Panc1 (cell line): ENCODE measurements at regions not wholly inside any gene's neighbourhood (a gene's known extent, or its start where the extent isn't known, plus 50 kb on each side); places are given as distances from the start of the nearest gene placed in this dataset.

Source experiments
- ATAC-seq: fragments of 200-7000 bp; cut with Tn5 transposase; 2 replicates; pipeline ENCODE4 v1.9.1; 2020; ENCODE audit warnings: mild to moderate bottlenecking, moderate library complexity
- BruUV-seq: library from RNA; stranded (reverse); fragments of 400-500 nt; replicated peaks from 2 replicates; lab custom pipeline; 2021; lab: Mats Ljungman, UMichigan
- CTCF ChIA-PET: fragments of 300-600 bp; sonication (Branson Sonifier 250); formaldehyde crosslinking; loops from one replicate; lab custom pipeline; 2022; ENCODE audit warnings: antibody characterized with exemption; lab: Charles Lee
- POLR2A ChIA-PET: fragments of 300-600 bp; sonication (Branson Sonifier 250); formaldehyde crosslinking; loops from one replicate; lab custom pipeline; 2022; ENCODE audit warnings: antibody characterized with exemption; lab: Charles Lee
- DNase-seq: peaks from one replicate; pipeline ENCODE4 v3.0.0-alpha.2; 2010; ENCODE audit warnings: low read depth, low spot score
- H3K27ac ChIP-seq: 2 replicates; pipeline ENCODE4 v1.5.1; 2011; ENCODE audit warnings: mild to moderate bottlenecking, low read length, inconsistent platforms
- H3K27me3 ChIP-seq: fragments of 200-500 bp; sonication (Bioruptor generic); 2 replicates; pipeline ENCODE4 v1.6.0; 2014; ENCODE audit warnings: low read length, inconsistent platforms; ENCODE audit not compliant: control insufficient read depth, insufficient read depth
- H3K36me3 ChIP-seq: fragments of 200-500 bp; sonication (Bioruptor generic); 2 replicates; pipeline ENCODE4 v1.5.1; 2014; ENCODE audit warnings: inconsistent platforms, mild to moderate bottlenecking, low read length, moderate library complexity; ENCODE audit not compliant: control insufficient read depth, insufficient read depth
- H3K4me1 ChIP-seq: 2 replicates; pipeline ENCODE4 v1.5.1; 2011; ENCODE audit warnings: inconsistent platforms, mild to moderate bottlenecking, low read length, moderate library complexity; ENCODE audit not compliant: control insufficient read depth, insufficient read depth
- H3K4me3 ChIP-seq, 2 experiments: 2 replicates each; pipeline ENCODE4 v1.5.1; 2011 to 2012; ENCODE audit warnings: low read depth in 2 of 2, low read length in 2 of 2, mild to moderate bottlenecking in 2 of 2, inconsistent platforms in 1 of 2, moderate library complexity in 1 of 2
- H3K9me3 ChIP-seq: fragments of 200-500 bp; sonication (Bioruptor generic); 2 replicates; pipeline ENCODE4 v1.5.1; 2014; ENCODE audit warnings: low read depth, mild to moderate bottlenecking, inconsistent platforms, low read length, moderate library complexity; ENCODE audit not compliant: control insufficient read depth, insufficient read depth
- POLR2AphosphoS5 ChIP-seq: IDR thresholded peaks from 2 replicates; pipeline ENCODE4 v1.6.1; 2012; ENCODE audit warnings: mild to moderate bottlenecking, low read depth, low read length, moderate library complexity
- SIN3A ChIP-seq: IDR thresholded peaks from 2 replicates; pipeline ENCODE4 v1.6.1; 2012; ENCODE audit warnings: low read depth, mild to moderate bottlenecking, low read length, moderate library complexity, borderline replicate concordance; ENCODE audit not compliant: insufficient read depth
- TCF7L2 ChIP-seq: IDR thresholded peaks from 2 replicates; pipeline ENCODE4 v1.6.1; 2011; ENCODE audit warnings: mild to moderate bottlenecking, low read depth, low read length, inconsistent platforms
- in situ Hi-C: cut with HindIII; loops from 2 replicates; pipeline ENCODE4 v1.10.0; 2016; ENCODE audit warnings: low sequenced_read_pairs, low pct_unique_long_range_greater_than_20kb
- intact Hi-C: fragments of 100-400 bp; cut with micrococcal nuclease; formaldehyde crosslinking; loops from one replicate; pipeline ENCODE4 v1.10.0; 2022; ENCODE audit not compliant: unreplicated experiment
- TF ChIP-seq, protein P1 (sequence below), 2 experiments: IDR thresholded peaks; 2 replicates each; pipeline ENCODE4 v1.6.1; 2011 to 2012; ENCODE audit warnings: low read depth in 2 of 2, control low read depth in 1 of 2, low read length in 1 of 2, mild to moderate bottlenecking in 1 of 2, moderate library complexity in 1 of 2; ENCODE audit not compliant: insufficient read depth in 1 of 2
- TF ChIP-seq, protein P2 (sequence below): fragments of 450-650 bp; IDR thresholded peaks from 2 replicates; pipeline ENCODE4 v1.5.1; 2017; ENCODE audit warnings: mild to moderate bottlenecking

DNA sequence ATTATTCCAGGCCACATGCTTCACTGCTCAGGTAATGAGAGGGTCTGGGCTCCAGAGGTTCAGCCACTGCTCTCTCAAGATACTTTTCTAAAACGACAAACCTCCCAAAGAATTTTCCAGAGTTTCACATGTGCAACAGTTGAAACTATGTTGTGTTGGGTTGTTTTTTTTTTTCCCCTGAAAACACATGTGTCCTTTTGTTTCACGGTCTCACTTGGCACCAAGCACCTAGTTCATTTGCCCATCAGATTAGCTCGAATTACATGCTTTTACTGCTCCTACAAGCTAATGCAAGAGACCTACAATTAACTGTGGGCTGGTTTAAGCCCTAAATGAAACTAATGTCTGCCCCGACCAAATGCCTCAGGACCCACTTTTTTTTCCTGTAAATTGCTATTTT lies 313.3 kb downstream of the FGFR2 start:
- Histone ChIP-seq H3K27me3 (peaks cover 6% of the 10 kb centered on the region), H3K4me3 (no peak overlapping the region), H3K4me1 (0 out of 2 replicates have a peak, but pooled peaks cover 2% of the 10 kb centered on the region), H3K27ac (no peak overlapping the region), H3K9me3 (no peaks in the 10 kb centered on the region), H3K36me3 (no peaks in the 10 kb centered on the region)
- ATAC-seq, result no peak
- BruUV-seq, result no TSS peak
- intact Hi-C loops (no loop called here), in situ Hi-C loops (no loop called here)
- ChIA-PET CTCF (no interaction called here), POLR2A (no interaction called here)
- no peak for DNase-seq
- TF ChIP-seq TCF7L2 (no peak), POLR2AphosphoS5 (no peak), SIN3A (no peak)
- TF ChIP-seq, protein P1, sequence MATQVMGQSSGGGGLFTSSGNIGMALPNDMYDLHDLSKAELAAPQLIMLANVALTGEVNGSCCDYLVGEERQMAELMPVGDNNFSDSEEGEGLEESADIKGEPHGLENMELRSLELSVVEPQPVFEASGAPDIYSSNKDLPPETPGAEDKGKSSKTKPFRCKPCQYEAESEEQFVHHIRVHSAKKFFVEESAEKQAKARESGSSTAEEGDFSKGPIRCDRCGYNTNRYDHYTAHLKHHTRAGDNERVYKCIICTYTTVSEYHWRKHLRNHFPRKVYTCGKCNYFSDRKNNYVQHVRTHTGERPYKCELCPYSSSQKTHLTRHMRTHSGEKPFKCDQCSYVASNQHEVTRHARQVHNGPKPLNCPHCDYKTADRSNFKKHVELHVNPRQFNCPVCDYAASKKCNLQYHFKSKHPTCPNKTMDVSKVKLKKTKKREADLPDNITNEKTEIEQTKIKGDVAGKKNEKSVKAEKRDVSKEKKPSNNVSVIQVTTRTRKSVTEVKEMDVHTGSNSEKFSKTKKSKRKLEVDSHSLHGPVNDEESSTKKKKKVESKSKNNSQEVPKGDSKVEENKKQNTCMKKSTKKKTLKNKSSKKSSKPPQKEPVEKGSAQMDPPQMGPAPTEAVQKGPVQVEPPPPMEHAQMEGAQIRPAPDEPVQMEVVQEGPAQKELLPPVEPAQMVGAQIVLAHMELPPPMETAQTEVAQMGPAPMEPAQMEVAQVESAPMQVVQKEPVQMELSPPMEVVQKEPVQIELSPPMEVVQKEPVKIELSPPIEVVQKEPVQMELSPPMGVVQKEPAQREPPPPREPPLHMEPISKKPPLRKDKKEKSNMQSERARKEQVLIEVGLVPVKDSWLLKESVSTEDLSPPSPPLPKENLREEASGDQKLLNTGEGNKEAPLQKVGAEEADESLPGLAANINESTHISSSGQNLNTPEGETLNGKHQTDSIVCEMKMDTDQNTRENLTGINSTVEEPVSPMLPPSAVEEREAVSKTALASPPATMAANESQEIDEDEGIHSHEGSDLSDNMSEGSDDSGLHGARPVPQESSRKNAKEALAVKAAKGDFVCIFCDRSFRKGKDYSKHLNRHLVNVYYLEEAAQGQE (IDR thresholded peaks at IDR 0.05; ENCODE audit: insufficient read depth in 1 of 2, low read depth in 2 of 2, low read length in 1 of 2), result no peak
- TF ChIP-seq, protein P2, sequence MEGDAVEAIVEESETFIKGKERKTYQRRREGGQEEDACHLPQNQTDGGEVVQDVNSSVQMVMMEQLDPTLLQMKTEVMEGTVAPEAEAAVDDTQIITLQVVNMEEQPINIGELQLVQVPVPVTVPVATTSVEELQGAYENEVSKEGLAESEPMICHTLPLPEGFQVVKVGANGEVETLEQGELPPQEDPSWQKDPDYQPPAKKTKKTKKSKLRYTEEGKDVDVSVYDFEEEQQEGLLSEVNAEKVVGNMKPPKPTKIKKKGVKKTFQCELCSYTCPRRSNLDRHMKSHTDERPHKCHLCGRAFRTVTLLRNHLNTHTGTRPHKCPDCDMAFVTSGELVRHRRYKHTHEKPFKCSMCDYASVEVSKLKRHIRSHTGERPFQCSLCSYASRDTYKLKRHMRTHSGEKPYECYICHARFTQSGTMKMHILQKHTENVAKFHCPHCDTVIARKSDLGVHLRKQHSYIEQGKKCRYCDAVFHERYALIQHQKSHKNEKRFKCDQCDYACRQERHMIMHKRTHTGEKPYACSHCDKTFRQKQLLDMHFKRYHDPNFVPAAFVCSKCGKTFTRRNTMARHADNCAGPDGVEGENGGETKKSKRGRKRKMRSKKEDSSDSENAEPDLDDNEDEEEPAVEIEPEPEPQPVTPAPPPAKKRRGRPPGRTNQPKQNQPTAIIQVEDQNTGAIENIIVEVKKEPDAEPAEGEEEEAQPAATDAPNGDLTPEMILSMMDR, result no peak

DNA sequence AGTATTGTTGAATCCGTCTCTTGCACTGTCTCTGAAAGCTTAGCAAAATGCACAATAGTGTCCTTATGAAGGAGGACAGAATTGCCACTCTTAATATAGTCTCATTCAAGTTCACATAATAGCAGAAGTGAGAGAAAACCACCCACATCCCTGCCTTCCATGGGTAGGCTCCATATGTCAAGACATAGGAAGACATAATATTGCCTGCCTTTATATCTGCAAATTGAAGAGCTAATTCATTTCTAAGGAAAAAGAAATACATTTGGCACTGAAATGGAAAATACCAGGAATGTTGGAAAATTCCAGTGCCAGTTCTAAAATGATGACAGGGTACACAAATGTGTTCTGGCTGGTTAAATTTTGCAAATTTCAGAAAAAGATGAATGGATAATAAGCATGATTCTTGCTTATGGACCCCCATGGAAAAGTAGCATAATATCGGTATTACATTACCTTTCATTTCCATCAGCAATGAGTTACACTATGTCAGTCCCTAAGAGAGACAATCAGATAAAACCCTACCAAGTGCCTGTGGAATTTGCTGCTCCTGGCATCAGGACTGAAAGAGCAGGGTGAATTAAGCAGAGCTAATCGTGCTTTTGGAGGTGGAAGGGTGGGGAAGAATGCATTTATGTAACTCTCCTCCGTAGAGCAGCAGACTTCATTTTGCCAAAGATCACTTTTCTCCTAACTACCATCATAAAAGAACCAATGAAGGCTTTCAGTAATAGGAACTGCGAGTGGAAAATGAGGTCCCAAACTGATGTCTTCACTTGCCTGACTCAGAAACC lies 312.6 kb downstream of the FGFR2 start:
- intact Hi-C loops, result no loop called here
- POLR2A ChIA-PET, result no interaction called here
- ATAC-seq, result no peak
- Histone ChIP-seq H3K27me3 (peaks cover 9% of the 10 kb centered on the region), H3K27ac (no peak overlapping the region), H3K9me3 (no peaks in the 10 kb centered on the region), H3K4me1 (0 out of 2 replicates have a peak, but pooled peaks cover 2% of the 10 kb centered on the region), H3K4me3 (no peak overlapping the region), H3K36me3 (no peaks in the 10 kb centered on the region)
- CTCF ChIA-PET, result no interaction called here
- DNase-seq, result no peak
- no TSS peak for BruUV-seq
- TF ChIP-seq SIN3A, result no peak
- TF ChIP-seq, protein P1 (IDR thresholded peaks at IDR 0.05; ENCODE audit: insufficient read depth in 1 of 2, low read depth in 2 of 2, low read length in 1 of 2), result no peak
- TF ChIP-seq TCF7L2, result no peak
- TF ChIP-seq, protein P2, result no peak
- no peak for TF ChIP-seq POLR2AphosphoS5
- in situ Hi-C loops, result no loop called here
